ENCODE measurements at regions not wholly inside any gene's neighbourhood (a gene's known extent, or its start where the extent isn't known, plus 50 kb on each side); places are given as distances from the start of the nearest gene placed in this dataset.

GRCh38 chr7:13737563-13737962, 251.9 kb downstream of the ETV1 start:
- TF ChIP-seq POLR2AphosphoS5 (IDR thresholded peaks at IDR 0.05; ENCODE audit: low read depth, low read length) (no peak), TAF1 (IDR thresholded peaks at IDR 0.05; ENCODE audit: borderline replicate concordance, low read depth, low read length) (no peak)

Data from GM12892 (cell line).